ENCODE measurements at regions not wholly inside any gene's neighbourhood (a gene's known extent, or its start where the extent isn't known, plus 50 kb on each side); places are given as distances from the start of the nearest gene placed in this dataset.

GRCh38 chr10:33746836-33747268, 412.4 kb upstream of the NRP1 start:
- intact Hi-C loops (cut with DNase I) = no loop called here
- H3K4me1 ChIP-seq = peaks cover 9 to 26% (median 21%) of the 10 kb centered on the region in 9 donors
- TF ChIP-seq, protein P1, sequence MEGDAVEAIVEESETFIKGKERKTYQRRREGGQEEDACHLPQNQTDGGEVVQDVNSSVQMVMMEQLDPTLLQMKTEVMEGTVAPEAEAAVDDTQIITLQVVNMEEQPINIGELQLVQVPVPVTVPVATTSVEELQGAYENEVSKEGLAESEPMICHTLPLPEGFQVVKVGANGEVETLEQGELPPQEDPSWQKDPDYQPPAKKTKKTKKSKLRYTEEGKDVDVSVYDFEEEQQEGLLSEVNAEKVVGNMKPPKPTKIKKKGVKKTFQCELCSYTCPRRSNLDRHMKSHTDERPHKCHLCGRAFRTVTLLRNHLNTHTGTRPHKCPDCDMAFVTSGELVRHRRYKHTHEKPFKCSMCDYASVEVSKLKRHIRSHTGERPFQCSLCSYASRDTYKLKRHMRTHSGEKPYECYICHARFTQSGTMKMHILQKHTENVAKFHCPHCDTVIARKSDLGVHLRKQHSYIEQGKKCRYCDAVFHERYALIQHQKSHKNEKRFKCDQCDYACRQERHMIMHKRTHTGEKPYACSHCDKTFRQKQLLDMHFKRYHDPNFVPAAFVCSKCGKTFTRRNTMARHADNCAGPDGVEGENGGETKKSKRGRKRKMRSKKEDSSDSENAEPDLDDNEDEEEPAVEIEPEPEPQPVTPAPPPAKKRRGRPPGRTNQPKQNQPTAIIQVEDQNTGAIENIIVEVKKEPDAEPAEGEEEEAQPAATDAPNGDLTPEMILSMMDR (IDR thresholded peaks at IDR 0.05) = no peak
- WGBS, 2 donors = 85 to 87% methylated on average over 4 of the region's 4 CpGs
- no peaks in the 10 kb centered on the region for H3K27me3 ChIP-seq
- DNase-seq (no peak), ATAC-seq (no peak)
- H3K4me3 ChIP-seq = no peak overlapping the region
- H3K27ac ChIP-seq = no peak overlapping the region
- no peaks in the 10 kb centered on the region for H3K9me3 ChIP-seq
- no peaks in the 10 kb centered on the region for H3K36me3 ChIP-seq

DNA sequence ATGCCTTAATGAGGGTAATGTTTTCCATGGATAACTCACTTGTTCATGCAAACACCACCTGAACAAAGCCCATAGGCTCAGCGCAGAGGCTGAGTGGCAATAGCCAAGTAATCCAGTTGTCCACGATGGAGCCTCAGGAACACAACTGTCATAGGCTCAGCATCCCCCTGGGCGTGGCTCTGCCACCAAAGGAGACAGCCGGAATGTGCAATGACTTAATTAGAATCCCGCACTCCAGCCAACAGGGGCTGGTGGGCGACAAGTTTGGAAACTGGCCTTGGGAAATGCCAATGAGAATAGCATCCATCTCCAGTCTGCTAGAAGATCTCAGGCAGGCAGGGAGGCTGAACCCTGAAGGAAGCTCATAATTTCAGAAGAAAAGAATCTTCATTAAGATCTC, 411.7 kb upstream of the NRP1 start:
- no peak overlapping the region for H3K4me3 ChIP-seq
- H3K9me3 ChIP-seq = no peaks in the 10 kb centered on the region
- no peaks in the 10 kb centered on the region for H3K27me3 ChIP-seq
- ATAC-seq (no peak), DNase-seq (no peak)
- H3K4me1 ChIP-seq = peaks cover 9 to 26% (median 21%) of the 10 kb centered on the region in 9 donors
- TF ChIP-seq, protein P1 (IDR thresholded peaks at IDR 0.05) = no peak
- no peaks in the 10 kb centered on the region for H3K36me3 ChIP-seq
- H3K27ac ChIP-seq = no peak overlapping the region
- intact Hi-C loops (cut with DNase I) = no loop called here
- WGBS, 2 donors = 91 to 94% methylated on average over 6 of the region's 6 CpGs

DNA sequence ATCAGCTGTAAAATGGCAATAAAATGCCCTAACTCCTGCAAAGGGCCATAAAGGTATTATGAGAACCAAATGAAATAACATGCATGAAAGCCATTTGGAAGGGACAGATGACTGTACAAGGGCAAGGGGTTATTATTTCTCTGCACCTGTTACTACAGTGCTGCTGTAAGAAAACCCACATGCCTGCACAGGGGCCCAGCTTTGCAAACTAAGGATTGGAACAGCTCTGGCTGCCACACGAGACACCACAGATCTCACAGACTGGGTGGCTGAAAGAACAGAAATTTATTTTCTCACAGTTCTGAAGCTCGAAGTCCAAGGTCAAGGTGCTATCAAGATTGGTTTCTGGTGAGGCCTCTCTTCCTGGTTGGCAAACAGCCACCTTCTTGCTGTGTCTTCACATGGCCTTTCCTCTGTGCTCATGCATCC, 409.0 kb upstream of the NRP1 start:
- intact Hi-C loops (cut with DNase I) = no loop called here
- TF ChIP-seq, protein P1 (IDR thresholded peaks at IDR 0.05) = no peak

GRCh38 chr10:33739031-33739430, 404.6 kb upstream of the NRP1 start:
- ATAC-seq (no peak), DNase-seq (no peak)
- peaks cover 0 to 4% (median 0%) of the 10 kb centered on the region in 11 donors for H3K9me3 ChIP-seq
- TF ChIP-seq, protein P1 (IDR thresholded peaks at IDR 0.05) = no peak
- H3K4me3 ChIP-seq = no peak overlapping the region
- intact Hi-C loops (cut with DNase I) = no loop called here
- H3K27ac ChIP-seq = no peak overlapping the region
- H3K27me3 ChIP-seq = no peaks in the 10 kb centered on the region
- no peaks in the 10 kb centered on the region for H3K36me3 ChIP-seq
- peaks cover 0 to 13% (median 3%) of the 10 kb centered on the region in 9 donors for H3K4me1 ChIP-seq

More for the DNA sequence above, 409.0 kb upstream of the NRP1 start:
- Histone ChIP-seq H3K27ac (no peak overlapping the region), H3K4me3 (no peak overlapping the region), H3K36me3 (no peaks in the 10 kb centered on the region), H3K9me3 (peaks cover 0 to 4% (median 0%) of the 10 kb centered on the region in 11 donors), H3K4me1 (peaks cover 0 to 3% (median 0%) of the 10 kb centered on the region in 9 donors), H3K27me3 (no peaks in the 10 kb centered on the region)
- ATAC-seq (no peak), DNase-seq (no peak)
- 77 to 87% methylated on average over 2 of the region's 2 CpGs for WGBS, 2 donors
